Activated CD8-positive, alpha-beta memory T cell treated with anti-CD3 and anti-CD28 coated beads, Interleukin-2, amount 10 ng/mL, durations not matched to agents 7 days and 5 days (primary cell): ENCODE measurements at regions not wholly inside any gene's neighbourhood (a gene's known extent, or its start where the extent isn't known, plus 50 kb on each side); places are given as distances from the start of the nearest gene placed in this dataset.
A peak's percentile ranks its signal among the peaks of the same experiment; 100 is the strongest.
"Not testable (repeated sequence)": the region's sequence is repeated elsewhere in the genome, so short reads cannot be mapped to it uniquely, and the experiment has no call there.

Source experiments
- ATAC-seq: fragments of 150-1000 bp; cut with Tn5 transposase; one replicate; pipeline ENCODE4 v1.10.0; 2021; ENCODE audit warnings: moderate library complexity
- CTCF ChIA-PET: fragments of 350-600 bp; sonication (Branson Sonifier 250); formaldehyde crosslinking; loops from one replicate; lab custom pipeline; 2021; ENCODE audit warnings: antibody characterized with exemption; lab: Charles Lee
- DNase-seq: peaks from one replicate; pipeline ENCODE4 v3.0.0-alpha.2; 2020
- H3K27ac Mint-ChIP-seq: one replicate; pipeline ENCODE4 v1.8.0; 2021; ENCODE audit warnings: mild to moderate bottlenecking, mixed read lengths
- H3K27me3 Mint-ChIP-seq: one replicate; pipeline ENCODE4 v1.8.0; 2021; ENCODE audit warnings: mixed read lengths
- H3K36me3 Mint-ChIP-seq: one replicate; pipeline ENCODE4 v1.8.0; 2021; ENCODE audit warnings: mild to moderate bottlenecking, mixed read lengths
- H3K4me1 Mint-ChIP-seq: one replicate; pipeline ENCODE4 v1.8.0; 2021; ENCODE audit warnings: mixed read lengths
- H3K4me3 Mint-ChIP-seq: one replicate; pipeline ENCODE4 v1.8.0; 2021; ENCODE audit warnings: mild to moderate bottlenecking, moderate library complexity, mixed read lengths
- H3K9me3 Mint-ChIP-seq: one replicate; pipeline ENCODE4 v1.8.0; 2022; ENCODE audit warnings: low read depth, mixed read lengths

DNA sequence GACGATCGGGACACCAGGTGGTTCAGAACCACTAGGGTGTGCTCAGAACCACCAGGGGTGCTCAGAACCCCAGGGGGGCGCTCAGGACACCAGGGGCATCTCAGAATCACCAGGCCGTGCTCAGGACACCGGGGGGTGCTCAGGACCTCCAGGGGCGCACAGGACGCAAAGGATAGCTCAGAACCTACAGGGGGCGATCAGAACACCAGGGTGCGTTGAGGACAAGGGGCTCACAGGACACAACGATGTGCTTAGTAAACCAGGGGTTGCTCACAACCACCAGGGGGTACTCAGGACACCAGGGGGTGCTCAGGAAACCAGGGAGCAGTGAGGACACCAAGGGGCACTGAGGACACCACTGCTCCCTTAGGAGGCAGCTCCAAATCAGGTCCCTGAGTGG is 166.3 kb downstream of the ZNF267 start:
- H3K27me3 Mint-ChIP-seq, H3K36me3 Mint-ChIP-seq, H3K4me1 Mint-ChIP-seq, DNase-seq, ATAC-seq, H3K9me3 Mint-ChIP-seq, CTCF ChIA-PET, H3K4me3 Mint-ChIP-seq, H3K27ac Mint-ChIP-seq: not testable (repeated sequence)

DNA sequence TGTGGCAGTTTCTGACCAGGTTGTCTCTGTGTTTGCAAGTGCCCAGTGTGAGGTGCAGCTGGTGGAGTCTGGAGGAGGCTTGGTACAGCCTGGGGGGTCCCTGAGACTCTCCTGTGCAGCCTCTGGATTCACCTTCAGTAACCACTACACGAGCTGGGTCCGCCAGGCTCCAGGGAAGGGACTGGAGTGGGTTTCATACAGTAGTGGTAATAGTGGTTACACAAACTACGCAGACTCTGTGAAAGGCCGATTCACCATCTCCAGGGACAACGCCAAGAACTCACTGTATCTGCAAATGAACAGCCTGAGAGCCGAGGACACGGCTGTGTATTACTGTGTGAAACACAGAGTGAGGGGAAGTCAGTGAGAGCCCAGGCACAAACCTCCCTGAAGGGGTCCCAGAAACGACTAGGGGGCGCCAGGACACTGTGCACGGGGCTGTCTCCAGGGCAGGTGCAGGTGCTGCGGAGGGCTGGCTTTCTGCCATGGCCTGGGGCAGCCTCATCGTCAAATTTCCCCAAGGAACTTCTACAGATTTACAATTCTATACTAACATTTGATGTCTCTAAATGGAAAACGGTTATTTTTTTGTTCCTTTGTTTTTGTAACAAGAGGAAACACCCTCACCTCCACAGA is 187.0 kb upstream of the TP53TG3D start:
- H3K27me3 Mint-ChIP-seq, CTCF ChIA-PET, ATAC-seq, H3K4me3 Mint-ChIP-seq, H3K27ac Mint-ChIP-seq, H3K9me3 Mint-ChIP-seq, H3K36me3 Mint-ChIP-seq, H3K4me1 Mint-ChIP-seq, DNase-seq: not testable (repeated sequence)

DNA sequence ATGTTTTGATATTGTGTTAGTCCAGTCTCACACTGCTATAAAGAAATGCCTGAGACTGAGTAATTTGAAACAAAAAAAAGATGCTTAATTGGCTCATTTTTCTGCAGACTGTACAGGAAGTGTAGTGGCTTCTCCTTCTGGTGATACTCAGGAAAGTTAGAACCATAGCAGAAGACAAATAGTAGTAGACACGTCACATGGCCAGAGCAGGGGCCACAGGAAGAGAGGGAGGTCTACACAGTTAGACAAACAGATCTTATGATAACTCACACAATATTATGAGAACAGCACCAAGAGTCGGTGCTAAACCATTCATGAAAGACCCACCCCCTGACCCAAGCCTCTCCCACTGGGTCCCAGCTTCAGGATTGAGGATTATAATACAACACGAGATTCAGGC is 181.5 kb upstream of the TP53TG3D start:
- H3K4me1 Mint-ChIP-seq, CTCF ChIA-PET, H3K4me3 Mint-ChIP-seq, ATAC-seq, H3K27ac Mint-ChIP-seq, DNase-seq, H3K9me3 Mint-ChIP-seq, H3K27me3 Mint-ChIP-seq, H3K36me3 Mint-ChIP-seq: not testable (repeated sequence)

DNA sequence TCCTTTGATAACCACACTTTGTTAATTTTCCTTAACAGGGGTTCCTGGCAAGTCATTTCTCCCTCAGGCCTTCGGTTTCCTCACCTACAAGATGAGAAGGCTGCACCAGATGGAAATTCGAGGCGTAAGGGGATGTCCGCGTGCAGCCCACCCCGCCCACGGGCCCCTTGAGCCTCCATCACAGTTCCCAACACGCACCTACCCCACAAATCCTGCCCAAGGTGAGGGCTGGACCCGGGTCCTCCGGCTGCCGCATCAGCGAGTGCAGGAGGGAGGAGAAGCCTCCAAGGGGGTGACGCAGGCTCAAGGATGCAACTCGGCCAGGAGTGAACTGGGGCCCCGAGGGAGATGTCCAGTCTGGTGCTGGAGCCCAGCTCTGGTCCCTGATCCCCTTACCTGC is 169.2 kb upstream of the TP53TG3D start:
- H3K4me3 Mint-ChIP-seq, CTCF ChIA-PET, H3K27ac Mint-ChIP-seq, H3K9me3 Mint-ChIP-seq, ATAC-seq, H3K4me1 Mint-ChIP-seq, H3K27me3 Mint-ChIP-seq, H3K36me3 Mint-ChIP-seq, DNase-seq: not testable (repeated sequence)

DNA sequence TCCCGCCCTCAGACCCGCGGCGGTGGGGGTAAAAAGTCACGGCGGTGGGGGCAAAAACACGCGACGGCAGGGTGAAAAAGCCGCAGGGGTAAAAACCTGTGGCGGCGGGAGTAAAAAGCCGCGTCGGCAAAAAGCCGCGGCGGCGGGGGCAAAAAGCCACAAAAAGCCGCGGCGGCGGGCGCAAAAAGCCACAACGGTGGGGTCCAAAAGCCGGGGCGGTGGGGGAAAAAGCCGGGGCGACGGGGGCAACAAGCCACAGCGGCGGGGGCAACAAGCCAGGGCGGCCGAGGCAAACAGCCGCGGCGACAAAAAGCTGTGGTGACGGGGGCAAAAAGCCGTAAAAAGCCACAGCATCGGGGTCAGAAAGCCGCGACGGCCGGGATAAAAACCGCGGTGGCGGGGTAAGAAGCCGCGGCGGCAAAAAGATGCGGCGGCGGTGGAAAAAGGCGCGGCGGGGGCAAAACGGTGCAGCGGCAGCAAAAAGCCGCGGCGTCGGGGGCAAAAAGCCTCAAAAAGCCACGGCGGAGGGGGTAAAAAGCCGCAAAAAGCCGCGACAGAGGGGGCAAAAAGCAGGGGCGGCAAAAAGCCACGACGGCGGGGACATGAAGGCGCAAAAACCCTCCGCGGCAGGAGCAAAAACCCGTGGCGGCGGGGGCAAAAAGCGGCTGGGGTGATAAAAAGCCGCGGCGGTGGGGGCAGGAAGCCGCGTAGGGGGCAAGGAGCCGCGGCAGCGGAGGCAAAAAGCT is 168.3 kb upstream of the TP53TG3D start:
- H3K27me3 Mint-ChIP-seq, ATAC-seq, H3K4me3 Mint-ChIP-seq, DNase-seq, CTCF ChIA-PET, H3K27ac Mint-ChIP-seq, H3K36me3 Mint-ChIP-seq, H3K9me3 Mint-ChIP-seq, H3K4me1 Mint-ChIP-seq: not testable (repeated sequence)

DNA sequence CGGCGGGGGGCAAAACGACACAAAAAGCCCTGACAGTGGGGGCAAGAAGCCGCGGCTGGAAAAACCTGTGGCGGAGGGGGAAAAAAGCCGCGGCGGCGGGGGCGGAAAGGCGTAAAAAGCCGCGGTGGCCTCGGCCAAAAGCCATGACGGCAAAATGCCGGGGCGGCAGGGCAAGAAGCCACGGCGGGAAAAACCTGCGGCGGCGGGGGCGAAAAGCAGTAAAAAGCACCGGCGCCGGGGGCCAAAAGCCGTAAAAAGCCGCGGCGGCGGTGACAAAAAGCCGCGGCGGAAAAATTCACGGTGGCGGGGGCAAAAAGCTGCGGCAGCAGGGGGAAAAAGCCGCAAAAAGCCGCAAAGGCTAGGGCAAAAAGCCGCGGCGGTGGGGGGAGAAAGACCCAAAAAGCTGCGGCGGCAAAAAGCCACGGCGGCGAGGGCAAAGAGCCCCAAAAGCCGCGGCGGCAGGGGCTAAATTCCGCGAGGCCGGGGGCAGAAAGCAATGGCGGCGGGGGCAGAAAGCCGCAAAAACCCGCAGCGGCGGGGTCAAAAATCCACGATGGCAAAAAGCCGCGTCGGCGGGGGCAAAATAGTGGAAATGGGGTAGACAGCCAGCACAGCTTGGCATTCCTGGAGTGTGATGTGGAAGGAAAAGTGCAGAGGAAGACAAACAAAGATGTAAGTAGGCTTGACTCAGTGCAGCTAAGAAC is 167.5 kb upstream of the TP53TG3D start:
- CTCF ChIA-PET, H3K27ac Mint-ChIP-seq: not testable (repeated sequence)

DNA sequence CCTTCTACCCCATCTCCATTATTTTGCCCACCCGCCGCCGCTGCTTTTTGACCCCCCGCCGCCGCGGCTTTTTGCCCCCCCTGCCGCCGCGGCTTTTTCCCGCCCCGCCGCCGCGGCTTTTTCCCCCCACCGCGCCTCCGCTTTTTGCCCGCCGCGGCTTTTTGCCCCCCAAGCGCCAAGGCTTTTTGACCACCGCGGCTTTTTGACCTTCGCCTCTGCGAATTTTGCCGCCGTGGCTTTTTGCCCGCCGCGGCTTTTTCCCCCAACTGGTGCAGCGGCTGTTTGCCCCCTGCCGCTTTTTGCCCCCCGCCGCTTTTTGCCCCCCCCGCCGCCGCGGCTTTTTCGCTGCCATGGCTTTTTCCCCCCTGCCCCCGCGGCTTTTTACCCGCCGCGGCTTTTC is 137.5 kb upstream of the TP53TG3D start:
- ATAC-seq, CTCF ChIA-PET, DNase-seq, H3K9me3 Mint-ChIP-seq, H3K36me3 Mint-ChIP-seq, H3K4me1 Mint-ChIP-seq, H3K4me3 Mint-ChIP-seq: not testable (repeated sequence)
- H3K27me3 Mint-ChIP-seq: peaks cover 12% of the 10 kb centered on the region
- peak overlapping the region; percentile 43 for H3K27ac Mint-ChIP-seq

More for the DNA sequence above, 167.5 kb upstream of the TP53TG3D start:
- not testable (repeated sequence) for ATAC-seq, H3K27me3 Mint-ChIP-seq, H3K4me1 Mint-ChIP-seq, H3K9me3 Mint-ChIP-seq, H3K36me3 Mint-ChIP-seq, DNase-seq, H3K4me3 Mint-ChIP-seq

DNA sequence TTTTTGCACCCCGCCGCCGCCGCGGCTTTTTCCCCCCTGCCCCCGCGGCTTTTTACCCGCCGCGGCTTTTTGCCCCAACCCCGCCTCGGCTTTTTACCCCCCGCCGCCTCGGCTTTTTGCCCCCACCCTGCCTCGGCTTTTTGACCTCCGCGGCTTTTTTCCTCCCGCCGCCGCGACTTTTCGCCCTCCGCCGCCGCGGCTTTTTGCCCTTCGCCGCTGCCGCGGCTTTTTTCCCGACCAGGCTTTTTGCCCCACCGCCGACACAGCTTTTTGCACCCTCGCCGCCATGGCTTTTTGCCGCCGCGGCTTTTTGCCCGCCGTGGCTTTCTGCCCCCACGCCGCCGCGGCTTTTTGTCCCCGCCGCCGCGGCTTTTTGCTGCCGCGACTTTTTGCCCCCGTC is 137.0 kb upstream of the TP53TG3D start:
- Mint-ChIP-seq H3K27ac (no peak overlapping the region), H3K27me3 (peaks cover 10% of the 10 kb centered on the region), H3K4me1 (no peaks in the 10 kb centered on the region), H3K9me3 (no peaks in the 10 kb centered on the region), H3K4me3 (no peak overlapping the region), H3K36me3 (no peaks in the 10 kb centered on the region)
- ATAC-seq: no peak
- CTCF ChIA-PET: no interaction called here
- no peak for DNase-seq

DNA sequence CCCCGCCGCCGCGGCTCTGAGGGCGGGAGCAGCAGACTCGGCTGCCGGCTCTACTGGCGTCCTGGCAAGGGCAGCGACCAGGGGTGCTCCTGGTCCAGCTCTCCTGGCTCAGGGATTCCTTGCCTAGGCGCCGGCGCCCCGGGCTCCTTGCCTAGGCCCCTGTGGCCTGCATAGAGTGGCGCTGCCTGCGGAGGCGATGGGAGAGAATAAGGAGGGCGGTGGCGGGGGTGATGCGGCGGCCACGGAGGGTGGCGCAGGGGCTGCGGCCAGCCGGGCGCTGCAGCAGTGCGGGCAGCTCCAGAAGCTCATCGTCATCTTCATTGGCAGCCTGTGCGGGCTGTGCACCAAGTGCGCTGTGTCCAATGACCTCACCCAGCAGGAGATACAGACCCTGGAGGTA is 136.6 kb upstream of the TP53TG3D start:
- H3K27ac Mint-ChIP-seq, DNase-seq, H3K36me3 Mint-ChIP-seq, H3K27me3 Mint-ChIP-seq, H3K4me1 Mint-ChIP-seq, ATAC-seq, CTCF ChIA-PET, H3K9me3 Mint-ChIP-seq, H3K4me3 Mint-ChIP-seq: not testable (repeated sequence)

DNA sequence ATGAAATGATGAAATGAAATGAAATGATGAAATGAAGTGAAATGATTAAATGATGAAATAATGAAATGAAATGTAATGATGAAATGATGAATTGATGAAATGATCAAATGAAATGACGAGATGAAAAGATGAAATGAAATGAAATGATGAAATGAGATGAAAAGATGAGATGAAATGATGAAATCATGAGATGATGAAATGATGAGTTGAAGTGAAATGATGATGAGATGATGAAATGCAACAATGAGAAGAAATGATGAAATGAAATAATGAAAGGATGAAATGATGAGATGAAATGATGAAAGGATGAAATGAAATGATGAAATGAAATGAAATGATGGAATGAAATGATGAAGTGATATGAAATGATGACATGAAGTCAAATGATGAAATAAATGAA is 132.7 kb upstream of the TP53TG3D start:
- H3K27ac Mint-ChIP-seq, H3K27me3 Mint-ChIP-seq, H3K36me3 Mint-ChIP-seq, ATAC-seq, CTCF ChIA-PET, H3K4me3 Mint-ChIP-seq, DNase-seq, H3K9me3 Mint-ChIP-seq, H3K4me1 Mint-ChIP-seq: not testable (repeated sequence)

DNA sequence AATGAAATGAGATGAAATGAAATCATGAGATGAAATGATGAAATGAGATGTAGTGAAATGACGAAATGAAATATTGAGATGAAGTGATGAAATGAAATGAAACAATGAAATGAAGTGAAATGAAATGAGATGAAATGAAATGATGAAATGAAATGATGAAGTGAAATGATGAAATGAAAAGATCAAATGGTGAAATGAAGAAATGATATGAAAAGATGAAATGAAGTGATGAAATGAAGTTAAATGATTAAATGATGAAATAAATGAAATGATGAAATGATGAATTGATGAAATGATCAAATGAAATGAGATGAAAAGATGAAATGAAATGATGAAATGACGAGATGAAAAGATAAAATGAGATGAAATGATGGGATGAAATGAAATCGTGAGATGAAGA is 132.3 kb upstream of the TP53TG3D start:
- not testable (repeated sequence) for H3K4me3 Mint-ChIP-seq

DNA sequence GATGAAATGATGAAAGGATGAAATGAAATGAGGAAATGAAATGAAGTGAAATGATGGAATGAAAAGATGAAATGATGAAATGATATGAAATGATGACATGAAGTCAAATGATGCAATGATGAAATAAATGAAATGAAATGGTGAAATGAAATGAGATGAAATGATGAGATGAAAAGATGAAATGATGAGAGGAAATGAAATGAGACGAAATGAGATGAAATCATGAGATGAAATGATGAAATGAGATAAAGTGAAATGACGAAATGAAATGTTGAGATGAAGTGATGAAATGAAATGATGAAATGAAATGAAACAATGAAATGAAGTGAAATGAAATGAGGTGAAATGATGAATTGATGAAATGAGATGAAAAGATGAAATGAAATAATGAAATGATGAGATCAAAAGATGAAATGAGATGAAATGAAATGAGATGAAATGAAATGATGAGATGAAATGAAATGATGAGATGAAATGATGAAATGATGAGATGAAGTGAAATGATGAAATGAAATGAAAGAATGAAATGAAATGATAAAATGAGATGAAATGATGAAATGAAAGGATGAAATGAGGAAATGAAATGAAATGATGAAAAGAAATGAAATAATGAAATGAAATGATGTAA is 131.7 kb upstream of the TP53TG3D start:
- H3K9me3 Mint-ChIP-seq, CTCF ChIA-PET, H3K27me3 Mint-ChIP-seq, H3K36me3 Mint-ChIP-seq, DNase-seq, H3K4me1 Mint-ChIP-seq, H3K4me3 Mint-ChIP-seq, ATAC-seq, H3K27ac Mint-ChIP-seq: not testable (repeated sequence)

More for the DNA sequence above, 132.3 kb upstream of the TP53TG3D start:
- CTCF ChIA-PET, H3K27ac Mint-ChIP-seq, H3K27me3 Mint-ChIP-seq, DNase-seq, ATAC-seq, H3K36me3 Mint-ChIP-seq, H3K4me1 Mint-ChIP-seq, H3K9me3 Mint-ChIP-seq: not testable (repeated sequence)

DNA sequence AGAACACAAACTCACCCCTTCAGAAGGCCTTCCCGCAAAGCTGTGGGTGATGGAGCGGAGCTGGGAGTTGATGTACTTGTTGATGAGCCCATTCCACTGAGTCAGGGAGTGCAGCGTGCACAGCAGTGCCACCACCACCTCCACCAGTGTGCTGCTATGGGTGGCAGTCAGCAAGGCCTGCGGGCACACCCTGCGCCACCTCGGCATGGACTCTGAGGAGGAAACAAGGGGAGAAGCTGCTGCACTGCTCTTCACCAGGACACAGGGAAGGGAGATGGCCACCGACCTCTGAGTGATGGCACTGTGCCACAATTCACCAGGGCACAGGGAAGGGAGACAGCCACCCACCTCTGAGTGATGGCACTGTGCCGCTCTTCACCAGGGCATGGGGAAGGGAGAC is 100.7 kb upstream of the TP53TG3D start:
- DNase-seq, H3K4me3 Mint-ChIP-seq, H3K27me3 Mint-ChIP-seq, H3K4me1 Mint-ChIP-seq, ATAC-seq, H3K27ac Mint-ChIP-seq, CTCF ChIA-PET, H3K36me3 Mint-ChIP-seq, H3K9me3 Mint-ChIP-seq: not testable (repeated sequence)
